ENCODE measurements at regions not wholly inside any gene's neighbourhood (a gene's known extent, or its start where the extent isn't known, plus 50 kb on each side); places are given as distances from the start of the nearest gene placed in this dataset.
"Not testable (repeated sequence)": the region's sequence is repeated elsewhere in the genome, so short reads cannot be mapped to it uniquely, and the experiment has no call there.

DNA sequence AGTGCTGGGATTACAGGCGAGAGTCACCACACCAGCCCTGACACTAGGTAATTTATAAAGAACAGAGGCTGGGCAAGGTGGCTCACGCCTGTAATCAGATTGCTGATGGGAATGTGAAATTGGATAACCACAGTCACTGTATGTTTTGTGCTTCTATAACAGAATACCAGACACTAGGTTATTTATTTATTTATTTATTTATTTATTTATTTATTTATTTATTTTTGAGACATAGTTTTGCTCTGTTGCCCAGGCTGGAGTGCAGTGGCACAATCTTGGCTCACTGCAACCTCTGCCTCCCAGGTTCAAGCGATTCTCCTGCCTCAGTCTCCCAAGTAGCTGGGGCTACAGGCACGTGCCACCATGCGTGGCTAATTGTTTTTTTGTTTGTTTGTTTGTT lies 130.0 kb upstream of the FOXN3 start:
- TF ChIP-seq POLR2A, CTCF (IDR thresholded peaks at IDR 0.05): not testable (repeated sequence)

Measured in tibial nerve (tissue), 3 donors.